Endothelial cell of umbilical vein (primary cell): ENCODE measurements at regions not wholly inside any gene's neighbourhood (a gene's known extent, or its start where the extent isn't known, plus 50 kb on each side); places are given as distances from the start of the nearest gene placed in this dataset.

Source experiments
- EZH2 ChIP-seq: IDR thresholded peaks from 2 replicates; pipeline ENCODE4 v1.6.1; 2012; ENCODE audit warnings: borderline replicate concordance, low read depth, mild to moderate bottlenecking, moderate library complexity, low read length, inconsistent platforms; ENCODE audit not compliant: severe bottlenecking
- POLR2A ChIP-seq: IDR thresholded peaks from 2 replicates; pipeline ENCODE4 v1.6.1; 2012; ENCODE audit warnings: low read depth, mild to moderate bottlenecking, control low read depth, low read length
- POLR2AphosphoS5 ChIP-seq: IDR thresholded peaks from 2 replicates; pipeline ENCODE4 v1.6.1; 2012; ENCODE audit warnings: low read depth, mild to moderate bottlenecking, control low read depth, low read length, moderate library complexity; ENCODE audit not compliant: insufficient read depth
- TF ChIP-seq, protein P1 (sequence below), 2 donors: IDR thresholded peaks; 1 replicate in 1 of 2; 2 replicates in 1 of 2; pipeline ENCODE4 v1.5.1; 2011; ENCODE audit warnings: low read length in 2 of 2, mild to moderate bottlenecking in 2 of 2, moderate library complexity in 2 of 2, control low read depth in 1 of 2, inconsistent platforms in 1 of 2, low read depth in 1 of 2; ENCODE audit not compliant: insufficient read depth in 1 of 2; ENCODE audit errors: extremely low read depth in 1 of 2
- TF ChIP-seq, protein P2 (sequence below): IDR thresholded peaks from 2 replicates; pipeline ENCODE4 v1.6.1; 2011; ENCODE audit not compliant: insufficient read depth, insufficient read length

DNA sequence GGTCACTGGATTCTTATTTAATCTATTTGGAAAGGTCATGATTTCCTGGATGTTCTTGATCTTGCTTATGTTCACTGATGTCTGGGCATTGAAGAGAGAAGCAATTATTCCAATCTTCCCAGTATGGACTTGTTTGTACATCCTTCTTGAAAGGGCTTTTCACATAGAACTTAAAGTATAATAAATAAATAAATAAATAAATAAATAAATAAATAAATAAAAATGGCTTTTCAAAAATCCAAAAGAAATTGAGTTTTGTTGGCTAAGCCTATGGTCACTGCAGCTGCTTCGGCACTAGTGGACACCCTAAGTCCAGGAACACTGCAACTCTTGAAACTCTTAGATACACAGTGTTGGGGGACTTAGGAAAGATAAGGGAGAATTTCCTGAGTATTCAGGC is 840.7 kb upstream of the EDIL3 start:
- no peak for TF ChIP-seq EZH2
- TF ChIP-seq, protein P1, sequence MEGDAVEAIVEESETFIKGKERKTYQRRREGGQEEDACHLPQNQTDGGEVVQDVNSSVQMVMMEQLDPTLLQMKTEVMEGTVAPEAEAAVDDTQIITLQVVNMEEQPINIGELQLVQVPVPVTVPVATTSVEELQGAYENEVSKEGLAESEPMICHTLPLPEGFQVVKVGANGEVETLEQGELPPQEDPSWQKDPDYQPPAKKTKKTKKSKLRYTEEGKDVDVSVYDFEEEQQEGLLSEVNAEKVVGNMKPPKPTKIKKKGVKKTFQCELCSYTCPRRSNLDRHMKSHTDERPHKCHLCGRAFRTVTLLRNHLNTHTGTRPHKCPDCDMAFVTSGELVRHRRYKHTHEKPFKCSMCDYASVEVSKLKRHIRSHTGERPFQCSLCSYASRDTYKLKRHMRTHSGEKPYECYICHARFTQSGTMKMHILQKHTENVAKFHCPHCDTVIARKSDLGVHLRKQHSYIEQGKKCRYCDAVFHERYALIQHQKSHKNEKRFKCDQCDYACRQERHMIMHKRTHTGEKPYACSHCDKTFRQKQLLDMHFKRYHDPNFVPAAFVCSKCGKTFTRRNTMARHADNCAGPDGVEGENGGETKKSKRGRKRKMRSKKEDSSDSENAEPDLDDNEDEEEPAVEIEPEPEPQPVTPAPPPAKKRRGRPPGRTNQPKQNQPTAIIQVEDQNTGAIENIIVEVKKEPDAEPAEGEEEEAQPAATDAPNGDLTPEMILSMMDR (IDR thresholded peaks at IDR 0.05; ENCODE audit: extremely low read depth in 1 of 2, insufficient read depth in 1 of 2, low read depth in 1 of 2, low read length in 2 of 2), result no peak
- no peak for TF ChIP-seq POLR2A
- TF ChIP-seq POLR2AphosphoS5, result no peak
- TF ChIP-seq, protein P2, sequence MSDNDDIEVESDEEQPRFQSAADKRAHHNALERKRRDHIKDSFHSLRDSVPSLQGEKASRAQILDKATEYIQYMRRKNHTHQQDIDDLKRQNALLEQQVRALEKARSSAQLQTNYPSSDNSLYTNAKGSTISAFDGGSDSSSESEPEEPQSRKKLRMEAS, result no peak
